HepG2 (cell line): ENCODE measurements at regions not wholly inside any gene's neighbourhood (a gene's known extent, or its start where the extent isn't known, plus 50 kb on each side); places are given as distances from the start of the nearest gene placed in this dataset.

Experiments used
- BCL6 ChIP-seq: IDR thresholded peaks from 2 replicates; pipeline ENCODE4 v1.6.1; 2016; ENCODE audit warnings: missing genetic modification reagents, missing compliant biosample characterization
- BHLHE40 ChIP-seq: IDR thresholded peaks from 2 replicates; pipeline ENCODE4 v1.6.1; 2011; ENCODE audit warnings: low read length, improper control_type of control experiment
- EP300 ChIP-seq, 3 experiments: sonication (generic) in 1 of 3; formaldehyde crosslinking in 1 of 3; IDR thresholded peaks; 2 replicates each; pipeline versions ENCODE4 v1.5.1 to v1.6.1; 2011 to 2020; ENCODE audit warnings: low read depth in 2 of 3, low read length in 2 of 3, borderline replicate concordance in 1 of 3, improper control_type of control experiment in 1 of 3, mild to moderate bottlenecking in 1 of 3, missing genetic modification reagents in 1 of 3, moderate library complexity in 1 of 3
- FOXK1 ChIP-seq: sonication (generic); formaldehyde crosslinking; IDR thresholded peaks from 2 replicates; pipeline ENCODE4 v1.4.0; 2020; ENCODE audit warnings: low read depth, missing genetic modification reagents, borderline replicate concordance
- GATAD2A ChIP-seq: IDR thresholded peaks from 2 replicates; pipeline ENCODE4 v1.6.1; 2016
- GPBP1L1 ChIP-seq: sonication (generic); formaldehyde crosslinking; IDR thresholded peaks from 2 replicates; pipeline ENCODE4 v1.5.0; 2020; ENCODE audit warnings: mild to moderate bottlenecking, missing genetic modification reagents
- HOXA5 ChIP-seq: sonication (generic); formaldehyde crosslinking; IDR thresholded peaks from 2 replicates; pipeline ENCODE4 v1.4.0; 2020; ENCODE audit warnings: missing genetic modification reagents
- HOXA9 ChIP-seq: sonication (generic); formaldehyde crosslinking; IDR thresholded peaks from 2 replicates; pipeline ENCODE4 v1.8.1; 2022; ENCODE audit warnings: missing genetic modification reagents, mild to moderate bottlenecking, moderate library complexity, borderline replicate concordance
- KAT2B ChIP-seq: fragments of 150-350 bp; IDR thresholded peaks from 2 replicates; pipeline ENCODE4 v1.6.1; 2014; ENCODE audit warnings: low read depth, low read length, borderline replicate concordance
- KLF12 ChIP-seq: sonication (generic); formaldehyde crosslinking; IDR thresholded peaks from 2 replicates; pipeline ENCODE4 v1.4.0; 2020; ENCODE audit warnings: missing genetic modification reagents, borderline replicate concordance
- NFIC ChIP-seq: IDR thresholded peaks from 2 replicates; pipeline ENCODE4 v1.6.1; 2012; ENCODE audit warnings: mild to moderate bottlenecking, low read length, inconsistent platforms
- ONECUT2 ChIP-seq: sonication (generic); formaldehyde crosslinking; IDR thresholded peaks from 2 replicates; pipeline ENCODE4 v1.4.0; 2020; ENCODE audit warnings: missing genetic modification reagents
- POLR2A ChIP-seq, 2 experiments: IDR thresholded peaks; 2 replicates each; pipeline ENCODE4 v1.6.1; 2011; ENCODE audit warnings: low read depth in 2 of 2, low read length in 2 of 2, mild to moderate bottlenecking in 1 of 2, moderate library complexity in 1 of 2; ENCODE audit not compliant: insufficient read depth in 1 of 2
- RBAK ChIP-seq: sonication (generic); formaldehyde crosslinking; IDR thresholded peaks from 2 replicates; pipeline ENCODE4 v1.5.1; 2020; ENCODE audit warnings: mild to moderate bottlenecking, missing genetic modification reagents
- SALL1 ChIP-seq: sonication (generic); formaldehyde crosslinking; IDR thresholded peaks from 2 replicates; pipeline ENCODE4 v1.8.0; 2022; ENCODE audit warnings: mild to moderate bottlenecking, missing genetic modification reagents
- SIX1 ChIP-seq: sonication (generic); formaldehyde crosslinking; IDR thresholded peaks from 2 replicates; pipeline ENCODE4 v1.4.0; 2020; ENCODE audit warnings: missing genetic modification reagents, borderline replicate concordance
- ZFP1 ChIP-seq: IDR thresholded peaks from 2 replicates; pipeline ENCODE4 v1.6.1; 2016
- ZFP62 ChIP-seq: sonication (generic); formaldehyde crosslinking; IDR thresholded peaks from 2 replicates; pipeline ENCODE4 v1.4.0; 2020; ENCODE audit warnings: missing genetic modification reagents
- ZFX ChIP-seq: sonication (generic); formaldehyde crosslinking; IDR thresholded peaks from 2 replicates; pipeline ENCODE4 v1.4.0; 2020; ENCODE audit warnings: mild to moderate bottlenecking, low read depth, missing genetic modification reagents, moderate library complexity
- ZMYM3 ChIP-seq: sonication (generic); formaldehyde crosslinking; IDR thresholded peaks from 2 replicates; pipeline ENCODE4 v1.5.1; 2020; ENCODE audit warnings: mild to moderate bottlenecking, missing genetic modification reagents
- ZNF468 ChIP-seq: sonication (generic); formaldehyde crosslinking; IDR thresholded peaks from 2 replicates; pipeline ENCODE4 v1.8.0; 2022; ENCODE audit warnings: mild to moderate bottlenecking, moderate library complexity, missing genetic modification reagents
- ZNF558 ChIP-seq: sonication (generic); formaldehyde crosslinking; IDR thresholded peaks from 2 replicates; pipeline ENCODE4 v1.9.0; 2022; ENCODE audit warnings: mild to moderate bottlenecking, missing genetic modification reagents, borderline replicate concordance
- ZNF570 ChIP-seq: sonication (generic); formaldehyde crosslinking; IDR thresholded peaks from 2 replicates; pipeline ENCODE4 v1.4.0; 2020; ENCODE audit warnings: mild to moderate bottlenecking, missing genetic modification reagents, borderline replicate concordance
- ZNF770 ChIP-seq: sonication (generic); formaldehyde crosslinking; IDR thresholded peaks from 2 replicates; pipeline ENCODE4 v1.5.0; 2020; ENCODE audit warnings: mild to moderate bottlenecking, missing genetic modification reagents
- ZNF772 ChIP-seq: sonication (generic); formaldehyde crosslinking; IDR thresholded peaks from 2 replicates; pipeline ENCODE4 v1.5.0; 2020; ENCODE audit warnings: mild to moderate bottlenecking, missing genetic modification reagents
- ZNF839 ChIP-seq: sonication (generic); formaldehyde crosslinking; IDR thresholded peaks from 2 replicates; pipeline ENCODE4 v1.4.0; 2020; ENCODE audit warnings: missing genetic modification reagents, mild to moderate bottlenecking, borderline replicate concordance
- TF ChIP-seq, protein P1 (sequence below): sonication (generic); formaldehyde crosslinking; IDR thresholded peaks from 2 replicates; pipeline ENCODE4 v1.5.0; 2020; ENCODE audit warnings: missing genetic modification reagents
- TF ChIP-seq, protein P2 (sequence below): sonication (generic); formaldehyde crosslinking; conservative IDR thresholded peaks from 2 replicates; pipeline ENCODE4 v1.5.0; 2020; ENCODE audit warnings: missing genetic modification reagents

DNA sequence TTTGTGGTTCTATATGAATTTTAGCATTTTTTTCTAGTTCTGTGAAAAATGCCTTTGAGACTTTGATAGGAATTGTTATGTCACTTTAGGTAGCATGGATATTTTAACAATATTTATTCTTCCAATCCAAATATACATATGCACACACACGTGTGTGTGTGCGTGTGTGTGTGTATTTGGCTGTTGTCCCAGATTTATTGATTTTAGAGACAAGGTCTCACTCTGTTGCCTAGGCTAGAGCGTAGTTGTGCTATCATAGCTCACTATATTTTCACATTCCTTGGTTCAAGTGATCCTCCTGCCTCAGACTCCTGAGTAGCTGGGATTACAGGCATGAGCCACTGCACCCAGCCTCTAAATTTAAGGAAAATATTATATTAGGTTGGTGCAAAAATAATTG, 162.5 kb upstream of the TRIM24 start (continued):
- TF ChIP-seq ZNF570 (CRISPR knock-in tag) (no peak), ZNF468 (CRISPR knock-in tag) (no peak), SALL1 (CRISPR knock-in tag) (peak; percentile 64; the same call in 1 of the 2 replicates), GATAD2A (CRISPR knock-in tag) (peak; percentile 77), SIX1 (no peak), ZFP1 (CRISPR knock-in tag) (no peak), ZMYM3 (CRISPR knock-in tag) (peak; percentile 28; the same call in 1 of the 2 replicates), ZFP62 (no peak), BCL6 (peak; percentile 40; the same call in 1 of the 2 replicates), RBAK (CRISPR knock-in tag) (no peak), KLF12 (CRISPR knock-in tag) (no peak), POLR2A (IDR thresholded peaks at IDR 0.05; ENCODE audit: insufficient read depth in 1 of 2, low read depth in 2 of 2, low read length in 2 of 2) (no peak), ZNF839 (CRISPR knock-in tag) (no peak), KAT2B (no peak), NFIC (peak; percentile 63; the same call in 1 of the 2 replicates), BHLHE40 (no peak), HOXA5 (CRISPR knock-in tag) (no peak), ONECUT2 (CRISPR knock-in tag) (peak; percentile 87), HOXA9 (CRISPR knock-in tag) (no peak), GPBP1L1 (CRISPR knock-in tag) (no peak), ZNF770 (CRISPR knock-in tag) (peak; percentile 61; the same call in 1 of the 2 replicates), FOXK1 (CRISPR knock-in tag) (peak; percentile 23; the same call in 1 of the 2 replicates), ZNF772 (CRISPR knock-in tag) (no peak), EP300 (IDR thresholded peaks at IDR 0.05; ENCODE audit: low read depth in 2 of 2, low read length in 2 of 2) (peak in 1 of 2 experiments; percentile 36; a peak in 1 of 4 replicates), EP300 (CRISPR knock-in tag; IDR thresholded peaks at IDR 0.05; ENCODE audit: borderline replicate concordance) (no peak), ZFX (no peak), ZNF558 (CRISPR knock-in tag) (no peak)
- TF ChIP-seq, protein P1, sequence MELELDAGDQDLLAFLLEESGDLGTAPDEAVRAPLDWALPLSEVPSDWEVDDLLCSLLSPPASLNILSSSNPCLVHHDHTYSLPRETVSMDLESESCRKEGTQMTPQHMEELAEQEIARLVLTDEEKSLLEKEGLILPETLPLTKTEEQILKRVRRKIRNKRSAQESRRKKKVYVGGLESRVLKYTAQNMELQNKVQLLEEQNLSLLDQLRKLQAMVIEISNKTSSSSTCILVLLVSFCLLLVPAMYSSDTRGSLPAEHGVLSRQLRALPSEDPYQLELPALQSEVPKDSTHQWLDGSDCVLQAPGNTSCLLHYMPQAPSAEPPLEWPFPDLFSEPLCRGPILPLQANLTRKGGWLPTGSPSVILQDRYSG = no peak
- TF ChIP-seq, protein P2, sequence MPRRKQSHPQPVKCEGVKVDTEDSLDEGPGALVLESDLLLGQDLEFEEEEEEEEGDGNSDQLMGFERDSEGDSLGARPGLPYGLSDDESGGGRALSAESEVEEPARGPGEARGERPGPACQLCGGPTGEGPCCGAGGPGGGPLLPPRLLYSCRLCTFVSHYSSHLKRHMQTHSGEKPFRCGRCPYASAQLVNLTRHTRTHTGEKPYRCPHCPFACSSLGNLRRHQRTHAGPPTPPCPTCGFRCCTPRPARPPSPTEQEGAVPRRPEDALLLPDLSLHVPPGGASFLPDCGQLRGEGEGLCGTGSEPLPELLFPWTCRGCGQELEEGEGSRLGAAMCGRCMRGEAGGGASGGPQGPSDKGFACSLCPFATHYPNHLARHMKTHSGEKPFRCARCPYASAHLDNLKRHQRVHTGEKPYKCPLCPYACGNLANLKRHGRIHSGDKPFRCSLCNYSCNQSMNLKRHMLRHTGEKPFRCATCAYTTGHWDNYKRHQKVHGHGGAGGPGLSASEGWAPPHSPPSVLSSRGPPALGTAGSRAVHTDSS (CRISPR knock-in tag) = no peak
